22Rv1 (cell line): ENCODE measurements at regions not wholly inside any gene's neighbourhood (a gene's known extent, or its start where the extent isn't known, plus 50 kb on each side); places are given as distances from the start of the nearest gene placed in this dataset.

Experiments
- ZFX ChIP-seq: fragments of 450-650 bp; IDR thresholded peaks from 2 replicates; pipeline ENCODE4 v1.6.1; 2017; ENCODE audit warnings: antibody characterized with exemption, borderline replicate concordance
- TF ChIP-seq, protein P1 (sequence below): fragments of 450-650 bp; IDR thresholded peaks from 2 replicates; pipeline ENCODE4 v1.5.1; 2017; ENCODE audit warnings: mild to moderate bottlenecking

DNA sequence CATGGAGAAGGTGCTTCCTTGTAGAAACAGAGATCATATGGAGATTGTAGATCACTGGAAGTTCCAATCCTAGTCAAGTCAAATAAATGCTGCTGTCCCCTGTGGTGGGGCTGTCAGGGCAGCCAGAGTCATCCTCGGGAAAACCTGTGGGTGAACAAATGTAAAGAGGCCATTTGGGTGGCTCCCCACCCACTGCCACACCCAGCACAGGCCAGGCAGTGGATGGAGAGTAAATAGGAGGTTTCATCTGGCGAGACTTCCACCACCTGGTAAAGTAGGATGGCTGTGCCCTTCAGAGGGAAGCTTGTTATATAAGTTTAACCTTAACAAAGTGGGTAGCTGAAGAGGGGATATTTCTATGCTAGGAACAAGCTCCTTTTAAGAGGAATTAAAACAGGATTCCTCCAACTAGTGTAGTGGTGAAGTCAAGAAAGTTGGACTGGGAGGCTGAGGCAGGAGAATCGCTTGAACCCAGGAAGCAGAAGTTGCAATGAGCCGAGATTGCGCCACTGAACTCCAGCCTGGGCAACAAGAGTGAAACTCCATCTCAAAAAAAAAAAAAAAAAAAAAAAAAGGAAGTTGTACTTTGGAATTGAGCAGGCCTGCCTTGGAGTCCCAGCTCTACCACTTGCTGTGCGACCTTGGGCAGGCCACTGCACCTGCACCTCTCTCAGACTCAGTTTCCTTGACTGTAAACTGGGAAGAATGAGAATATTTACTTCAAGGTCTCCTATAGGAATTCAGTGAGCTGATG is 273.7 kb downstream of the PTTG2 start:
- TF ChIP-seq, protein P1, sequence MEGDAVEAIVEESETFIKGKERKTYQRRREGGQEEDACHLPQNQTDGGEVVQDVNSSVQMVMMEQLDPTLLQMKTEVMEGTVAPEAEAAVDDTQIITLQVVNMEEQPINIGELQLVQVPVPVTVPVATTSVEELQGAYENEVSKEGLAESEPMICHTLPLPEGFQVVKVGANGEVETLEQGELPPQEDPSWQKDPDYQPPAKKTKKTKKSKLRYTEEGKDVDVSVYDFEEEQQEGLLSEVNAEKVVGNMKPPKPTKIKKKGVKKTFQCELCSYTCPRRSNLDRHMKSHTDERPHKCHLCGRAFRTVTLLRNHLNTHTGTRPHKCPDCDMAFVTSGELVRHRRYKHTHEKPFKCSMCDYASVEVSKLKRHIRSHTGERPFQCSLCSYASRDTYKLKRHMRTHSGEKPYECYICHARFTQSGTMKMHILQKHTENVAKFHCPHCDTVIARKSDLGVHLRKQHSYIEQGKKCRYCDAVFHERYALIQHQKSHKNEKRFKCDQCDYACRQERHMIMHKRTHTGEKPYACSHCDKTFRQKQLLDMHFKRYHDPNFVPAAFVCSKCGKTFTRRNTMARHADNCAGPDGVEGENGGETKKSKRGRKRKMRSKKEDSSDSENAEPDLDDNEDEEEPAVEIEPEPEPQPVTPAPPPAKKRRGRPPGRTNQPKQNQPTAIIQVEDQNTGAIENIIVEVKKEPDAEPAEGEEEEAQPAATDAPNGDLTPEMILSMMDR: no peak
- no peak for TF ChIP-seq ZFX
